ENCODE measurements at regions not wholly inside any gene's neighbourhood (a gene's known extent, or its start where the extent isn't known, plus 50 kb on each side); places are given as distances from the start of the nearest gene placed in this dataset.

DNA sequence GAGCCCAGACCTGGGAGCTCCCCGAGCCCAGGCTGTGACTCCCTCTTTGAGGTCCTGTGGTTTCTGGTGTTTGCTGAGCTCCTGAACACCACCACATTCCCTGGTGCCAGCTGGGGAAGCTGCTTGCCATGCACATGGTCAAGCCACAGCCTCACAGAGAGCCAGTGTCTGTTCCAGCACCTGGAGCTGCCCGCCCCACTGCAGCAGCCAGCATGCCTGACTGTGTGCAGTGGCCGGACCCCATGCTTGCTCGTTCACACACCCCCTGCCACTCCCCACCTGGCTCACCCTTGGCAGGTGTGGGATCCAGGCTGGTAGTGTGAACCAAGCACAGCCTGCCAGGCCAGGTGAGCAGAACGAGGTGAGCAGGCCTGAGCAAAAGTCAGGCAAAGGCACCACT is 95.6 kb upstream of the FAM9C start:
- no peak for ATAC-seq
- no peak for DNase-seq (ENCODE audit: low read depth in 1 of 2, low spot score in 1 of 2)
- 70% methylated on average over 3 of the region's 5 CpGs for WGBS (ENCODE audit: missing lambda C conversion rate)
- peaks cover 3% of the 10 kb centered on the region; the same call in 1 of the 3 replicates for H3K9me3 ChIP-seq
- CTCF ChIA-PET = interaction anchor here (1.7 kb wide), 1 partner anchor 348 kb away, joined by 5 read pairs; no protein-coding TSS in a partner anchor
- FAIRE-seq = no peak
- H3K4me1 ChIP-seq = no peaks in the 10 kb centered on the region
- no peak overlapping the region for H3K27ac ChIP-seq
- POLR2A ChIA-PET = no interaction called here
- H3K4me2 ChIP-seq = no peak overlapping the region
- TF ChIP-seq ESRRA (IDR thresholded peaks at IDR 0.05; ENCODE audit: borderline replicate concordance, low read length) (no peak), RAD21 (conservative IDR thresholded peaks at IDR 0.05 in 1 of 2, IDR thresholded peaks at IDR 0.05 in 1 of 2) (no peak), JUN (IDR thresholded peaks at IDR 0.05) (no peak), MYC (IDR thresholded peaks at IDR 0.05; ENCODE audit: borderline replicate concordance, low read length) (no peak), ZFP36 (IDR thresholded peaks at IDR 0.05; ENCODE audit: borderline replicate concordance, partially characterized antibody) (no peak), RFX5 (IDR thresholded peaks at IDR 0.05) (no peak), FOXS1 (CRISPR knock-in tag; IDR thresholded peaks at IDR 0.05) (no peak), HOXA7 (CRISPR knock-in tag; IDR thresholded peaks at IDR 0.05) (no peak), JUNB (IDR thresholded peaks at IDR 0.05) (no peak), MAZ (IDR thresholded peaks at IDR 0.05; ENCODE audit: borderline replicate concordance, low read depth, low read length) (no peak), HMGXB4 (CRISPR knock-in tag; IDR thresholded peaks at IDR 0.05; ENCODE audit: borderline replicate concordance) (no peak)
- TF ChIP-seq, protein P1, sequence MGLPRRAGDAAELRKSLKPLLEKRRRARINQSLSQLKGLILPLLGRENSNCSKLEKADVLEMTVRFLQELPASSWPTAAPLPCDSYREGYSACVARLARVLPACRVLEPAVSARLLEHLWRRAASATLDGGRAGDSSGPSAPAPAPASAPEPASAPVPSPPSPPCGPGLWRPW (IDR thresholded peaks at IDR 0.05) = no peak
- TF ChIP-seq, protein P2, sequence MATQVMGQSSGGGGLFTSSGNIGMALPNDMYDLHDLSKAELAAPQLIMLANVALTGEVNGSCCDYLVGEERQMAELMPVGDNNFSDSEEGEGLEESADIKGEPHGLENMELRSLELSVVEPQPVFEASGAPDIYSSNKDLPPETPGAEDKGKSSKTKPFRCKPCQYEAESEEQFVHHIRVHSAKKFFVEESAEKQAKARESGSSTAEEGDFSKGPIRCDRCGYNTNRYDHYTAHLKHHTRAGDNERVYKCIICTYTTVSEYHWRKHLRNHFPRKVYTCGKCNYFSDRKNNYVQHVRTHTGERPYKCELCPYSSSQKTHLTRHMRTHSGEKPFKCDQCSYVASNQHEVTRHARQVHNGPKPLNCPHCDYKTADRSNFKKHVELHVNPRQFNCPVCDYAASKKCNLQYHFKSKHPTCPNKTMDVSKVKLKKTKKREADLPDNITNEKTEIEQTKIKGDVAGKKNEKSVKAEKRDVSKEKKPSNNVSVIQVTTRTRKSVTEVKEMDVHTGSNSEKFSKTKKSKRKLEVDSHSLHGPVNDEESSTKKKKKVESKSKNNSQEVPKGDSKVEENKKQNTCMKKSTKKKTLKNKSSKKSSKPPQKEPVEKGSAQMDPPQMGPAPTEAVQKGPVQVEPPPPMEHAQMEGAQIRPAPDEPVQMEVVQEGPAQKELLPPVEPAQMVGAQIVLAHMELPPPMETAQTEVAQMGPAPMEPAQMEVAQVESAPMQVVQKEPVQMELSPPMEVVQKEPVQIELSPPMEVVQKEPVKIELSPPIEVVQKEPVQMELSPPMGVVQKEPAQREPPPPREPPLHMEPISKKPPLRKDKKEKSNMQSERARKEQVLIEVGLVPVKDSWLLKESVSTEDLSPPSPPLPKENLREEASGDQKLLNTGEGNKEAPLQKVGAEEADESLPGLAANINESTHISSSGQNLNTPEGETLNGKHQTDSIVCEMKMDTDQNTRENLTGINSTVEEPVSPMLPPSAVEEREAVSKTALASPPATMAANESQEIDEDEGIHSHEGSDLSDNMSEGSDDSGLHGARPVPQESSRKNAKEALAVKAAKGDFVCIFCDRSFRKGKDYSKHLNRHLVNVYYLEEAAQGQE (IDR thresholded peaks at IDR 0.05) = no peak
- no peak overlapping the region for H3K4me3 ChIP-seq

GRCh38 chrX:13131396-13132137 is 87.1 kb upstream of the FAM9C start:
- ChIA-PET POLR2A (no interaction called here), CTCF (interaction anchor here (0.5 to 0.7 kb wide), 2 partner anchors 124 to 185 kb away, joined by 3 read pairs; no protein-coding TSS in a partner anchor)
- Histone ChIP-seq H3K4me3 (no peak overlapping the region), H3K27ac (peak overlapping the region in 1 of 2 experiments; percentile 46; a peak in 2 of 6 replicates), H3K4me2 (peak overlapping the region; percentile 15; the same call in 1 of the 3 replicates), H3K9me3 (no peaks in the 10 kb centered on the region), H3K4me1 (peaks cover 28% of the 10 kb centered on the region)
- ATAC-seq = no peak
- no peak for DNase-seq (ENCODE audit: low read depth in 1 of 2, low spot score in 1 of 2)
- TF ChIP-seq RAD21 (conservative IDR thresholded peaks at IDR 0.05 in 1 of 2, IDR thresholded peaks at IDR 0.05 in 1 of 2) (no peak), HOXB5 (CRISPR knock-in tag; IDR thresholded peaks at IDR 0.05) (no peak), JUN (IDR thresholded peaks at IDR 0.05) (no peak), FOSL2 (IDR thresholded peaks at IDR 0.05) (no peak), FOSL2 (CRISPR knock-in tag; IDR thresholded peaks at IDR 0.05) (no peak), TFCP2L1 (CRISPR knock-in tag; IDR thresholded peaks at IDR 0.05) (no peak), HEYL (CRISPR knock-in tag; IDR thresholded peaks at IDR 0.05) (no peak), MYC (IDR thresholded peaks at IDR 0.05; ENCODE audit: borderline replicate concordance, low read length) (no peak), RNF2 (IDR thresholded peaks at IDR 0.05; ENCODE audit: borderline replicate concordance, low read depth) (no peak), POLR2AphosphoS2 (conservative IDR thresholded peaks at IDR 0.05; ENCODE audit: low read length) (no peak), JUNB (IDR thresholded peaks at IDR 0.05) (no peak), PHF8 (IDR thresholded peaks at IDR 0.05; ENCODE audit: borderline replicate concordance, low read depth) (no peak)
- FAIRE-seq = no peak
- 84% methylated on average over 3 of the region's 3 CpGs for WGBS (ENCODE audit: missing lambda C conversion rate)
